Suprapubic skin (tissue), 4 donors: ENCODE measurements at regions not wholly inside any gene's neighbourhood (a gene's known extent, or its start where the extent isn't known, plus 50 kb on each side); places are given as distances from the start of the nearest gene placed in this dataset.

Experiments used
- EP300 ChIP-seq: sonication (generic); formaldehyde crosslinking; IDR thresholded peaks from one replicate; pipeline ENCODE4 v1.6.1; 2017; ENCODE audit warnings: antibody characterized with exemption
- POLR2AphosphoS5 ChIP-seq, 3 donors: sonication (generic); formaldehyde crosslinking; IDR thresholded peaks; one replicate each; pipeline ENCODE4 v1.6.1; 2017; ENCODE audit warnings: antibody characterized with exemption in 3 of 3
- TF ChIP-seq, protein P1 (sequence below), 2 donors: fragments of 200-600 bp in 1 of 2; fragments of 450-650 bp in 1 of 2; sonication (generic) in 1 of 2; IDR thresholded peaks; one replicate each; pipeline ENCODE4 v1.5.1; 2016 to 2019; ENCODE audit warnings: antibody characterized with exemption in 2 of 2, mild to moderate bottlenecking in 1 of 2, moderate library complexity in 1 of 2

GRCh38 chr1:38741341-38741740 lies 118.2 kb downstream of the RRAGC start:
- TF ChIP-seq EP300 (no peak), POLR2AphosphoS5 (IDR thresholded peaks at IDR 0.05) (no peak)
- TF ChIP-seq, protein P1, sequence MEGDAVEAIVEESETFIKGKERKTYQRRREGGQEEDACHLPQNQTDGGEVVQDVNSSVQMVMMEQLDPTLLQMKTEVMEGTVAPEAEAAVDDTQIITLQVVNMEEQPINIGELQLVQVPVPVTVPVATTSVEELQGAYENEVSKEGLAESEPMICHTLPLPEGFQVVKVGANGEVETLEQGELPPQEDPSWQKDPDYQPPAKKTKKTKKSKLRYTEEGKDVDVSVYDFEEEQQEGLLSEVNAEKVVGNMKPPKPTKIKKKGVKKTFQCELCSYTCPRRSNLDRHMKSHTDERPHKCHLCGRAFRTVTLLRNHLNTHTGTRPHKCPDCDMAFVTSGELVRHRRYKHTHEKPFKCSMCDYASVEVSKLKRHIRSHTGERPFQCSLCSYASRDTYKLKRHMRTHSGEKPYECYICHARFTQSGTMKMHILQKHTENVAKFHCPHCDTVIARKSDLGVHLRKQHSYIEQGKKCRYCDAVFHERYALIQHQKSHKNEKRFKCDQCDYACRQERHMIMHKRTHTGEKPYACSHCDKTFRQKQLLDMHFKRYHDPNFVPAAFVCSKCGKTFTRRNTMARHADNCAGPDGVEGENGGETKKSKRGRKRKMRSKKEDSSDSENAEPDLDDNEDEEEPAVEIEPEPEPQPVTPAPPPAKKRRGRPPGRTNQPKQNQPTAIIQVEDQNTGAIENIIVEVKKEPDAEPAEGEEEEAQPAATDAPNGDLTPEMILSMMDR (IDR thresholded peaks at IDR 0.05) = no peak
